ENCODE measurements at regions not wholly inside any gene's neighbourhood (a gene's known extent, or its start where the extent isn't known, plus 50 kb on each side); places are given as distances from the start of the nearest gene placed in this dataset.

DNA sequence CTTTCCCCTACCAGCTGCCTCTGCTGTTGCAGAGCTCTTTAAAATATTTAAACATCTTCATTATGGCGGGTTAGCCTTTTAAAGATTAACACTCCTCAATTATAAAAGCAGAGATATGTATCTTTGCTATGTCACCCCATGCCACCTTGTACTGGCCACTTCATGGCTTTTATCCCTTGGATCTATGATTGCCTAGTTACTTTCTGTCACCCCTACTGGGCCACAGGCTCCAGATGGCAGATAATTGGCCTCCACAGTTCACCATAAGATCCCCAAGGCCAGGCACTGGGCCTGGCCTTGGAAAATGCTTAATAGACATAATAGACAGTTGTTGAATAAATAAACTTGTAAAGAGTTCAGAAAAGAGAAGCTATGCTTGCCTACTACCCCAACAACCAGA is 142.0 kb upstream of the SHB start:
- Mint-ChIP-seq H3K4me1 (peaks cover 26% of the 10 kb centered on the region), H3K9me3 (peaks cover 5% of the 10 kb centered on the region; the same call in 1 of the 3 replicates), H3K27ac (no peak overlapping the region), H3K4me3 (no peak overlapping the region), H3K27me3 (ENCODE audit: insufficient read depth, low read depth, poor library complexity) (peaks cover 84% of the 10 kb centered on the region), H3K36me3 (ENCODE audit: low read depth) (no peaks in the 10 kb centered on the region)
- H2AFZ ChIP-seq, result no peak overlapping the region
- H3K4me3 ChIP-seq, result no peak overlapping the region
- H3F3A ChIP-seq (replicated peaks; ENCODE audit: low read depth), result no peaks in the 10 kb centered on the region; the same call in 1 of the 2 replicates
- H3K36me3 ChIP-seq (ENCODE audit: insufficient read depth), result no peaks in the 10 kb centered on the region
- no peaks in the 10 kb centered on the region for H3K9me2 ChIP-seq (ENCODE audit: insufficient read depth)
- peaks cover 12% of the 10 kb centered on the region for H3K4me1 ChIP-seq (ENCODE audit: insufficient read depth)
- H3K27me3 ChIP-seq (ENCODE audit: insufficient read depth), result peaks cover 93% of the 10 kb centered on the region
- no peaks in the 10 kb centered on the region for H3K79me2 ChIP-seq (replicated peaks; ENCODE audit: insufficient read depth)
- ATAC-seq (no peak), DNase-seq (ENCODE audit: low spot score) (no peak)
- TF ChIP-seq STAT1 (IDR thresholded peaks at IDR 0.05; ENCODE audit: unreplicated experiment) (no peak), CTCF (conservative IDR thresholded peaks at IDR 0.05; ENCODE audit: low read depth in 2 of 2) (no peak), CREB1 (CRISPR knock-in tag; IDR thresholded peaks at IDR 0.05; ENCODE audit: low read depth) (no peak), JUNB (IDR thresholded peaks at IDR 0.05; ENCODE audit: unreplicated experiment) (no peak), ZNF114 (CRISPR knock-in tag; IDR thresholded peaks at IDR 0.05) (no peak), POLR2AphosphoS5 (IDR thresholded peaks at IDR 0.05; ENCODE audit: low read depth) (no peak), EZH2phosphoT487 (IDR thresholded peaks at IDR 0.05; ENCODE audit: unreplicated experiment) (no peak), EZH2 (IDR thresholded peaks at IDR 0.05; ENCODE audit: low read depth, unreplicated experiment) (no peak), ZNF331 (CRISPR knock-in tag; IDR thresholded peaks at IDR 0.05; ENCODE audit: low read depth) (no peak), NANOG (IDR thresholded peaks at IDR 0.05; ENCODE audit: borderline replicate concordance) (no peak)
- TF ChIP-seq, protein P1, sequence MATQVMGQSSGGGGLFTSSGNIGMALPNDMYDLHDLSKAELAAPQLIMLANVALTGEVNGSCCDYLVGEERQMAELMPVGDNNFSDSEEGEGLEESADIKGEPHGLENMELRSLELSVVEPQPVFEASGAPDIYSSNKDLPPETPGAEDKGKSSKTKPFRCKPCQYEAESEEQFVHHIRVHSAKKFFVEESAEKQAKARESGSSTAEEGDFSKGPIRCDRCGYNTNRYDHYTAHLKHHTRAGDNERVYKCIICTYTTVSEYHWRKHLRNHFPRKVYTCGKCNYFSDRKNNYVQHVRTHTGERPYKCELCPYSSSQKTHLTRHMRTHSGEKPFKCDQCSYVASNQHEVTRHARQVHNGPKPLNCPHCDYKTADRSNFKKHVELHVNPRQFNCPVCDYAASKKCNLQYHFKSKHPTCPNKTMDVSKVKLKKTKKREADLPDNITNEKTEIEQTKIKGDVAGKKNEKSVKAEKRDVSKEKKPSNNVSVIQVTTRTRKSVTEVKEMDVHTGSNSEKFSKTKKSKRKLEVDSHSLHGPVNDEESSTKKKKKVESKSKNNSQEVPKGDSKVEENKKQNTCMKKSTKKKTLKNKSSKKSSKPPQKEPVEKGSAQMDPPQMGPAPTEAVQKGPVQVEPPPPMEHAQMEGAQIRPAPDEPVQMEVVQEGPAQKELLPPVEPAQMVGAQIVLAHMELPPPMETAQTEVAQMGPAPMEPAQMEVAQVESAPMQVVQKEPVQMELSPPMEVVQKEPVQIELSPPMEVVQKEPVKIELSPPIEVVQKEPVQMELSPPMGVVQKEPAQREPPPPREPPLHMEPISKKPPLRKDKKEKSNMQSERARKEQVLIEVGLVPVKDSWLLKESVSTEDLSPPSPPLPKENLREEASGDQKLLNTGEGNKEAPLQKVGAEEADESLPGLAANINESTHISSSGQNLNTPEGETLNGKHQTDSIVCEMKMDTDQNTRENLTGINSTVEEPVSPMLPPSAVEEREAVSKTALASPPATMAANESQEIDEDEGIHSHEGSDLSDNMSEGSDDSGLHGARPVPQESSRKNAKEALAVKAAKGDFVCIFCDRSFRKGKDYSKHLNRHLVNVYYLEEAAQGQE (IDR thresholded peaks at IDR 0.05; ENCODE audit: unreplicated experiment), result no peak
- TF ChIP-seq, protein P2, sequence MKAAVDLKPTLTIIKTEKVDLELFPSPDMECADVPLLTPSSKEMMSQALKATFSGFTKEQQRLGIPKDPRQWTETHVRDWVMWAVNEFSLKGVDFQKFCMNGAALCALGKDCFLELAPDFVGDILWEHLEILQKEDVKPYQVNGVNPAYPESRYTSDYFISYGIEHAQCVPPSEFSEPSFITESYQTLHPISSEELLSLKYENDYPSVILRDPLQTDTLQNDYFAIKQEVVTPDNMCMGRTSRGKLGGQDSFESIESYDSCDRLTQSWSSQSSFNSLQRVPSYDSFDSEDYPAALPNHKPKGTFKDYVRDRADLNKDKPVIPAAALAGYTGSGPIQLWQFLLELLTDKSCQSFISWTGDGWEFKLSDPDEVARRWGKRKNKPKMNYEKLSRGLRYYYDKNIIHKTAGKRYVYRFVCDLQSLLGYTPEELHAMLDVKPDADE (IDR thresholded peaks at IDR 0.05), result no peak
- TF ChIP-seq, protein P3, sequence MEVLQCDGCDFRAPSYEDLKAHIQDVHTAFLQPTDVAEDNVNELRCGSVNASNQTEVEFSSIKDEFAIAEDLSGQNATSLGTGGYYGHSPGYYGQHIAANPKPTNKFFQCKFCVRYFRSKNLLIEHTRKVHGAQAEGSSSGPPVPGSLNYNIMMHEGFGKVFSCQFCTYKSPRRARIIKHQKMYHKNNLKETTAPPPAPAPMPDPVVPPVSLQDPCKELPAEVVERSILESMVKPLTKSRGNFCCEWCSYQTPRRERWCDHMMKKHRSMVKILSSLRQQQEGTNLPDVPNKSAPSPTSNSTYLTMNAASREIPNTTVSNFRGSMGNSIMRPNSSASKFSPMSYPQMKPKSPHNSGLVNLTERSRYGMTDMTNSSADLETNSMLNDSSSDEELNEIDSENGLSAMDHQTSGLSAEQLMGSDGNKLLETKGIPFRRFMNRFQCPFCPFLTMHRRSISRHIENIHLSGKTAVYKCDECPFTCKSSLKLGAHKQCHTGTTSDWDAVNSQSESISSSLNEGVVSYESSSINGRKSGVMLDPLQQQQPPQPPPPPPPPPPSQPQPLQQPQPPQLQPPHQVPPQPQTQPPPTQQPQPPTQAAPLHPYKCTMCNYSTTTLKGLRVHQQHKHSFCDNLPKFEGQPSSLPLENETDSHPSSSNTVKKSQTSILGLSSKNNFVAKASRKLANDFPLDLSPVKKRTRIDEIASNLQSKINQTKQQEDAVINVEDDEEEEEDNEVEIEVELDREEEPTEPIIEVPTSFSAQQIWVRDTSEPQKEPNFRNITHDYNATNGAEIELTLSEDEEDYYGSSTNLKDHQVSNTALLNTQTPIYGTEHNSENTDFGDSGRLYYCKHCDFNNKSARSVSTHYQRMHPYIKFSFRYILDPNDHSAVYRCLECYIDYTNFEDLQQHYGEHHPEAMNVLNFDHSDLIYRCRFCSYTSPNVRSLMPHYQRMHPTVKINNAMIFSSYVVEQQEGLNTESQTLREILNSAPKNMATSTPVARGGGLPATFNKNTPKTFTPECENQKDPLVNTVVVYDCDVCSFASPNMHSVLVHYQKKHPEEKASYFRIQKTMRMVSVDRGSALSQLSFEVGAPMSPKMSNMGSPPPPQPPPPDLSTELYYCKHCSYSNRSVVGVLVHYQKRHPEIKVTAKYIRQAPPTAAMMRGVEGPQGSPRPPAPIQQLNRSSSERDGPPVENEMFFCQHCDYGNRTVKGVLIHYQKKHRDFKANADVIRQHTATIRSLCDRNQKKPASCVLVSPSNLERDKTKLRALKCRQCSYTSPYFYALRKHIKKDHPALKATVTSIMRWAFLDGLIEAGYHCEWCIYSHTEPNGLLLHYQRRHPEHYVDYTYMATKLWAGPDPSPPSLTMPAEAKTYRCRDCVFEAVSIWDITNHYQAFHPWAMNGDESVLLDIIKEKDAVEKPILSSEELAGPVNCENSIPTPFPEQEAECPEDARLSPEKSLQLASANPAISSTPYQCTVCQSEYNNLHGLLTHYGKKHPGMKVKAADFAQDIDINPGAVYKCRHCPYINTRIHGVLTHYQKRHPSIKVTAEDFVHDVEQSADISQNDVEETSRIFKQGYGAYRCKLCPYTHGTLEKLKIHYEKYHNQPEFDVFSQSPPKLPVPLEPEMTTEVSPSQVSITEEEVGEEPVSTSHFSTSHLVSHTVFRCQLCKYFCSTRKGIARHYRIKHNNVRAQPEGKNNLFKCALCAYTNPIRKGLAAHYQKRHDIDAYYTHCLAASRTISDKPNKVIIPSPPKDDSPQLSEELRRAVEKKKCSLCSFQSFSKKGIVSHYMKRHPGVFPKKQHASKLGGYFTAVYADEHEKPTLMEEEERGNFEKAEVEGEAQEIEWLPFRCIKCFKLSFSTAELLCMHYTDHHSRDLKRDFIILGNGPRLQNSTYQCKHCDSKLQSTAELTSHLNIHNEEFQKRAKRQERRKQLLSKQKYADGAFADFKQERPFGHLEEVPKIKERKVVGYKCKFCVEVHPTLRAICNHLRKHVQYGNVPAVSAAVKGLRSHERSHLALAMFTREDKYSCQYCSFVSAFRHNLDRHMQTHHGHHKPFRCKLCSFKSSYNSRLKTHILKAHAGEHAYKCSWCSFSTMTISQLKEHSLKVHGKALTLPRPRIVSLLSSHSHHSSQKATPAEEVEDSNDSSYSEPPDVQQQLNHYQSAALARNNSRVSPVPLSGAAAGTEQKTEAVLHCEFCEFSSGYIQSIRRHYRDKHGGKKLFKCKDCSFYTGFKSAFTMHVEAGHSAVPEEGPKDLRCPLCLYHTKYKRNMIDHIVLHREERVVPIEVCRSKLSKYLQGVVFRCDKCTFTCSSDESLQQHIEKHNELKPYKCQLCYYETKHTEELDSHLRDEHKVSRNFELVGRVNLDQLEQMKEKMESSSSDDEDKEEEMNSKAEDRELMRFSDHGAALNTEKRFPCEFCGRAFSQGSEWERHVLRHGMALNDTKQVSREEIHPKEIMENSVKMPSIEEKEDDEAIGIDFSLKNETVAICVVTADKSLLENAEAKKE (CRISPR knock-in tag; IDR thresholded peaks at IDR 0.05), result no peak
- H3K4me2 ChIP-seq, result no peak overlapping the region
- no peak overlapping the region for H3K27ac ChIP-seq (ENCODE audit: low read depth)
- peaks cover 26% of the 10 kb centered on the region for H4K20me1 ChIP-seq (replicated peaks; ENCODE audit: insufficient read depth)

All from GM23338 (cell line).